ENCODE measurements at regions not wholly inside any gene's neighbourhood (a gene's known extent, or its start where the extent isn't known, plus 50 kb on each side); places are given as distances from the start of the nearest gene placed in this dataset.

GRCh38 chr17:73938706-73939105 is 264.8 kb upstream of the RPL38 start:
- H3K27me3 ChIP-seq (ENCODE audit: control insufficient read depth, insufficient read depth, low read length), result no peaks in the 10 kb centered on the region
- H3K36me3 ChIP-seq (ENCODE audit: control insufficient read depth, insufficient read depth, low read length), result no peaks in the 10 kb centered on the region
- DNase-seq, result no peak
- no peak overlapping the region for H3K4me3 ChIP-seq (ENCODE audit: low read length)
- no peaks in the 10 kb centered on the region for H3K4me1 ChIP-seq (ENCODE audit: control insufficient read depth, insufficient read depth, low read length)
- no peaks in the 10 kb centered on the region for H3K9me3 ChIP-seq (ENCODE audit: control insufficient read depth, low read depth, low read length)
- H3K27ac ChIP-seq (ENCODE audit: low read length), result no peak overlapping the region
- WGBS (ENCODE audit: insufficient coverage, low lambda C conversion rate), result no CpG with 5 or more reads among the region's 2 CpGs

DNA sequence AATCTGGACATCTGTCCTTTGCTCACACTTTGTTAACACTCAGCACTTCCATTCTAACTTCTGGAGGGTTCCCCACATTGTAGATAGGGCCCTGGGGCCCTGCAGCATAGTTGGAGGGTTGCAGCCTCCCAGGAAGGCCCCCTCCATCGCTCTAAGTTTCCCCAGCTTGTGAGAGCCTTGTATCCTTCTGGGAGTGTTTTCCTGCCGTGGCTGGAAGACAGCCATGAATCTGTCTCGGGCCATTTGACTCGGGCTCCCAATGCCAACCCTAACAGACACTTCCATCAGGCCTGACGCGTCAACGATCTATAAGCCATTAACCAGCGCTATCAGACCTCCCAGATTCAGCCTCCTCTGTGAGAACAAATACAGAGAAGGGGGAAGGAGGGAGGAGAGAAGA is 263.7 kb upstream of the RPL38 start:
- no peak overlapping the region for H3K4me3 ChIP-seq (ENCODE audit: low read length)
- no peaks in the 10 kb centered on the region for H3K9me3 ChIP-seq (ENCODE audit: control insufficient read depth, low read depth, low read length)
- WGBS (ENCODE audit: insufficient coverage, low lambda C conversion rate), result no CpG with 5 or more reads among the region's 8 CpGs
- DNase-seq, result no peak
- H3K36me3 ChIP-seq (ENCODE audit: control insufficient read depth, insufficient read depth, low read length), result no peaks in the 10 kb centered on the region
- no peaks in the 10 kb centered on the region for H3K27me3 ChIP-seq (ENCODE audit: control insufficient read depth, insufficient read depth, low read length)
- no peak overlapping the region for H3K27ac ChIP-seq (ENCODE audit: low read length)
- no peaks in the 10 kb centered on the region for H3K4me1 ChIP-seq (ENCODE audit: control insufficient read depth, insufficient read depth, low read length)

DNA sequence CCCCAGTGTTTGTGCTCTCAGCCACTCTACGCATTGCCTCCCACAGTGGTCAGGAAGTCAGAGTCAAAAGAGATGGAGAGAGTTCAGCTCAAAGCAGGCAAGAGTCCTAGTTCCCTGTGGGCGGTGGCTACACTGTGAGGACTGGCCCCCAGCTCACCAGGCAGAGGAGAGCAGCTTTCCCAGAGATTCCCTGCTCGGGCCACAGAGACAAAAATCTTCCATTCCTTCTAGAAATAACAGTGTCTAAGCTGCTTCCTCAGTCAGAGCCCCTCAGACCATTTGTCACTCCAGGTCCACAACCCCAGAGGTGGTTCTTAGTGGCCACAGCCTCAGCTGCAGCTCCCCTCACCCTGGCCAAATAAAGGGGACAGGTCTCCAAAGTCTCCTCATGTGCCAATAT is 263.0 kb upstream of the RPL38 start:
- H3K4me3 ChIP-seq (ENCODE audit: low read length), result no peak overlapping the region
- no peaks in the 10 kb centered on the region for H3K4me1 ChIP-seq (ENCODE audit: control insufficient read depth, insufficient read depth, low read length)
- no CpG with 5 or more reads among the region's 3 CpGs for WGBS (ENCODE audit: insufficient coverage, low lambda C conversion rate)
- no peaks in the 10 kb centered on the region for H3K27me3 ChIP-seq (ENCODE audit: control insufficient read depth, insufficient read depth, low read length)
- DNase-seq, result no peak
- no peaks in the 10 kb centered on the region for H3K36me3 ChIP-seq (ENCODE audit: control insufficient read depth, insufficient read depth, low read length)
- H3K9me3 ChIP-seq (ENCODE audit: control insufficient read depth, low read depth, low read length), result no peaks in the 10 kb centered on the region
- H3K27ac ChIP-seq (ENCODE audit: low read length), result no peak overlapping the region

DNA sequence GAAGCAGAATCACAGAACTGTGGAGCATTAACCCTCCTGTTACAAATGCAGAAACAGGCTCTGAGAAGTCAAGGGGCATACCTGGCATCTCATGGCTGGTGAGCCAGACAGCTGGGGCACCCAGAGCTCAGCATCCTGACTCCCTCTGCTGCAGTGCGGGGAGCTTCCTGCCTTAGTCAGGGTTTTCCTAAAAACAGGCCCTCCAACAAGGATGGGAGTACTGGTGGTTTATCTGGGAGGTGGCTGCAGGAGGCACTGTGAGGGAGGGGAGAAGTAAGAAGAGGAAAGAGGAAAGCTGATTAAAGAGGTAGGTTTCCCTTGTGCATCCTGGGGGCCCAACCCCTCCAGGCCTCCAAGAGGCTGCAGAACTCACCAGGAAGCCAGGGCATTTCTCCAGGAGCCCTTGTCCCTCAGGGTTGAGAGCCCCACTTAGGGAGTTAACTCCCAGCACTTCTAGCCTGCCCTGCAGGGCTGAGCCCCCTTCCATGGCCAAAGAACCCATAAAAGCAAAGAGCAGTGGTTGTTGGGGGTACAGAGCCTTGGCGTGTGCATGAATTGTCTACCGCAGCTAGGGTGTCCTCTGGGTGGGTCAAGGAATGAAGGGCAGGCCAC is 261.5 kb upstream of the RPL38 start:
- no peak overlapping the region for H3K27ac ChIP-seq (ENCODE audit: low read length)
- no peaks in the 10 kb centered on the region for H3K9me3 ChIP-seq (ENCODE audit: control insufficient read depth, low read depth, low read length)
- H3K36me3 ChIP-seq (ENCODE audit: control insufficient read depth, insufficient read depth, low read length), result no peaks in the 10 kb centered on the region
- no CpG with 5 or more reads among the region's 3 CpGs for WGBS (ENCODE audit: insufficient coverage, low lambda C conversion rate)
- no peak for DNase-seq
- H3K27me3 ChIP-seq (ENCODE audit: control insufficient read depth, insufficient read depth, low read length), result no peaks in the 10 kb centered on the region
- no peaks in the 10 kb centered on the region for H3K4me1 ChIP-seq (ENCODE audit: control insufficient read depth, insufficient read depth, low read length)
- no peak overlapping the region for H3K4me3 ChIP-seq (ENCODE audit: low read length)

DNA sequence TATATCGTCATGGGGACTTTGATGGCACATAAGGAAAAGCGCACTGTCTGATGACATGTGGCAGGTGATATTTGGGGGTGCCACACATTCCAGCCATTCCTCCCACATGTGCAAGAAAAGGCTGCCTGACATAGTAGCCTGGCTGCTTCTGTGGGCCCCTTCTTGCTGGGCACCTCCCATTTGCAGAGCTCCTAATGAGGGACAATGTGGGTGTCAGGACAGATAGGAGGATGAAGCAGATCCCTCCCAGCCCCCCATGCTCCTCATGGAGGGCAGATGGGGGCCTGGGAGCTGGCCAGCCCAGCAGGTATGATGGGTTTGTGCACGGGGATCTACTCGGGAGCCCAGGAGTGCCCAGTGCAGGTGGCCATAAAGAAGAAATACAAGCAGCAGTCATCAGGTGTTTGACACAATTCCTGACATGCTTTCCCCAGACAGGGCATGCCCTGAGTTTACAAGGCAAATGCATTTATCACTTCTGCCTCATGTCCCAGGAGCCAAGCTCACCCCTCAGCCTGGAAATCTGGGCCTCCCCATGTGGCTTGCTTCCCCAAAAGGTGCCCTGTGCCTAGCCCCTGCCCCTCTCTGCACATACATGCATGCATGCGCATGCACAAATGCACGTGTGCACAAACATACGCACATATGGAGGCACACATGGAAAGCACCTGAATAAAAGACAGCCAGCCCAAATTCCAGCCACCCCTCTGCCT is 260.6 kb upstream of the RPL38 start:
- no peaks in the 10 kb centered on the region for H3K36me3 ChIP-seq (ENCODE audit: control insufficient read depth, insufficient read depth, low read length)
- H3K9me3 ChIP-seq (ENCODE audit: control insufficient read depth, low read depth, low read length), result no peaks in the 10 kb centered on the region
- H3K4me1 ChIP-seq (ENCODE audit: control insufficient read depth, insufficient read depth, low read length), result no peaks in the 10 kb centered on the region
- no peak overlapping the region for H3K27ac ChIP-seq (ENCODE audit: low read length)
- no peaks in the 10 kb centered on the region for H3K27me3 ChIP-seq (ENCODE audit: control insufficient read depth, insufficient read depth, low read length)
- no CpG with 5 or more reads among the region's 7 CpGs for WGBS (ENCODE audit: insufficient coverage, low lambda C conversion rate)
- no peak overlapping the region for H3K4me3 ChIP-seq (ENCODE audit: low read length)
- DNase-seq, result no peak

DNA sequence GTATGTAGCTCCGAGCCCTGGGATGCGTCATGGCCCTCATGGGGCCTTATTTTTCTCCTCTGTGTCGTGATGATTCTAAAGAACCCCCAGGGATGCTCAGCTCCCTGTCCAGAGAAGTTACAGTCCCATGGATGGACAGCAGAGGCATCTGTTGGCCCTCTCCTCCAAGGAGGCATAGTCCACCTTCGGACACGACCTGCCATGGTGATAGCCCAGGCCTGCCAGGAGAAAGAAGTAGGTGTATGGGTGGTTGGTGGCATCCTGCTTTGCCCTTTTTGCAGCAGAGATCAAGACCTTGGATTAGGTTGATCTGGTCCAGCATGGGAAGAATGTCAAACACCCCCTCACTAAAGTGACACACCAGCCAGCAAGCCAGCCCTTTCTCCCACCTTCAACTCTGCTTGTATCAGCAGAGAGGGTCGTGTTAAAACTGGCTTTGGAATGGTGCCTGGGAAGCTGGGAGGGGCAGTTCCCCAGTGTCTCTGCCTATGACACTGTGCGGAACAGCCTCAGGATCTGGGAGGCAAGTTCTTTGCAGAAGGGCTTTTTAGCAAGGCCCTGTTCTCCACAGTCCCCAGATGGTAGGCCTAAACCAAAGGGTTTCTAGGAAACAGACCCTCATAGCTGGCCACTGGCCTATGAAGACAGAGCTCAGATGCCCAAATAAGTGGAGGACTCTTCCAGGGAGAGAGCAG is 259.9 kb upstream of the RPL38 start:
- WGBS (ENCODE audit: insufficient coverage, low lambda C conversion rate), result no CpG with 5 or more reads among the region's 7 CpGs
- Histone ChIP-seq H3K36me3 (ENCODE audit: control insufficient read depth, insufficient read depth, low read length) (no peaks in the 10 kb centered on the region), H3K4me1 (ENCODE audit: control insufficient read depth, insufficient read depth, low read length) (no peaks in the 10 kb centered on the region), H3K27me3 (ENCODE audit: control insufficient read depth, insufficient read depth, low read length) (no peaks in the 10 kb centered on the region), H3K27ac (ENCODE audit: low read length) (no peak overlapping the region), H3K9me3 (ENCODE audit: control insufficient read depth, low read depth, low read length) (no peaks in the 10 kb centered on the region), H3K4me3 (ENCODE audit: low read length) (no peak overlapping the region)
- no peak for DNase-seq

GRCh38 chr17:73944366-73944765 is 259.1 kb upstream of the RPL38 start:
- Histone ChIP-seq H3K4me1 (ENCODE audit: control insufficient read depth, insufficient read depth, low read length) (no peaks in the 10 kb centered on the region), H3K4me3 (ENCODE audit: low read length) (no peak overlapping the region), H3K9me3 (ENCODE audit: control insufficient read depth, low read depth, low read length) (no peaks in the 10 kb centered on the region), H3K36me3 (ENCODE audit: control insufficient read depth, insufficient read depth, low read length) (no peaks in the 10 kb centered on the region), H3K27me3 (ENCODE audit: control insufficient read depth, insufficient read depth, low read length) (no peaks in the 10 kb centered on the region), H3K27ac (ENCODE audit: low read length) (no peak overlapping the region)
- WGBS (ENCODE audit: insufficient coverage, low lambda C conversion rate), result 83% methylated on average over 2 of the region's 5 CpGs
- no peak for DNase-seq

DNA sequence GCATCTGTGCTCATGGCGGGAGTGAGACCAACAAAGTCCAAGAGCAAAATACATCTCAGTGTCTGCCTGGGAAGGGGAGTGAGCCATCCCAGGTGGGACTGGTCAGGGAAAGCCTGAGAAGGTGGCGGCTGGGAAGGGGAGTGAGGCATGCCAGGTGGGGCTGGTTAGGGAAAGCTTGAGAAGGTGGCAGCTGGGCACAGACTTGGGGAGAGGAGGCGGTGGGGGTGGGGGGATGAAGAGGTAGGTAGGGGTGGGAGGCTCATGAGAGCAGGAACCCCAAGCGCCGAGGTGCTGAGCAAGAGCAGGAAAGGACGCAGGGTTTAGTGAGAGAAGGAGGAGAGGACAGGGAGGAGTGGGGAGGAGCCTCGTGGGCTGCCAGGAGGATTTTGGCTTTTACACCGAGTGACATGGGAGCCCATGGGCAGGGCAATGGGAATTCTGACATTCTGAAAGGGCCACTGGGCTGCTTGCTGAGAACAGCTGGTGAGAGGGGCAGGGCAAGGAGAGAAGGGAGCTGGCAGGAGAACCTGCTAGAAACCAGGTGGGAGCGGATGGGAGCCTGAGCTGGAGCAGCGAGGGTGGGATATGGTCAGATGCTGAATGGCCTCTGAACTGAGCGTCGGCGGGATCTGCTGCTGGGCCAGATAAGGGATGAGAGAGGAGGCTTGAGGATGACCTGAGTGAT is 256.1 kb upstream of the RPL38 start:
- no CpG with 5 or more reads among the region's 13 CpGs for WGBS (ENCODE audit: insufficient coverage, low lambda C conversion rate)
- H3K36me3 ChIP-seq (ENCODE audit: control insufficient read depth, insufficient read depth, low read length), result no peaks in the 10 kb centered on the region
- no peaks in the 10 kb centered on the region for H3K4me1 ChIP-seq (ENCODE audit: control insufficient read depth, insufficient read depth, low read length)
- H3K27me3 ChIP-seq (ENCODE audit: control insufficient read depth, insufficient read depth, low read length), result peaks cover 14% of the 10 kb centered on the region
- no peak for DNase-seq
- no peak overlapping the region for H3K27ac ChIP-seq (ENCODE audit: low read length)
- H3K4me3 ChIP-seq (ENCODE audit: low read length), result no peak overlapping the region
- H3K9me3 ChIP-seq (ENCODE audit: control insufficient read depth, low read depth, low read length), result peaks cover 3% of the 10 kb centered on the region

GRCh38 chr17:73947966-73948355 is 255.5 kb upstream of the RPL38 start:
- Histone ChIP-seq H3K4me1 (ENCODE audit: control insufficient read depth, insufficient read depth, low read length) (no peaks in the 10 kb centered on the region), H3K4me3 (ENCODE audit: low read length) (no peak overlapping the region), H3K27ac (ENCODE audit: low read length) (no peak overlapping the region), H3K36me3 (ENCODE audit: control insufficient read depth, insufficient read depth, low read length) (no peaks in the 10 kb centered on the region), H3K27me3 (ENCODE audit: control insufficient read depth, insufficient read depth, low read length) (peaks cover 18% of the 10 kb centered on the region), H3K9me3 (ENCODE audit: control insufficient read depth, low read depth, low read length) (peaks cover 4% of the 10 kb centered on the region)
- no CpG with 5 or more reads among the region's 4 CpGs for WGBS (ENCODE audit: insufficient coverage, low lambda C conversion rate)
- DNase-seq, result no peak

DNA sequence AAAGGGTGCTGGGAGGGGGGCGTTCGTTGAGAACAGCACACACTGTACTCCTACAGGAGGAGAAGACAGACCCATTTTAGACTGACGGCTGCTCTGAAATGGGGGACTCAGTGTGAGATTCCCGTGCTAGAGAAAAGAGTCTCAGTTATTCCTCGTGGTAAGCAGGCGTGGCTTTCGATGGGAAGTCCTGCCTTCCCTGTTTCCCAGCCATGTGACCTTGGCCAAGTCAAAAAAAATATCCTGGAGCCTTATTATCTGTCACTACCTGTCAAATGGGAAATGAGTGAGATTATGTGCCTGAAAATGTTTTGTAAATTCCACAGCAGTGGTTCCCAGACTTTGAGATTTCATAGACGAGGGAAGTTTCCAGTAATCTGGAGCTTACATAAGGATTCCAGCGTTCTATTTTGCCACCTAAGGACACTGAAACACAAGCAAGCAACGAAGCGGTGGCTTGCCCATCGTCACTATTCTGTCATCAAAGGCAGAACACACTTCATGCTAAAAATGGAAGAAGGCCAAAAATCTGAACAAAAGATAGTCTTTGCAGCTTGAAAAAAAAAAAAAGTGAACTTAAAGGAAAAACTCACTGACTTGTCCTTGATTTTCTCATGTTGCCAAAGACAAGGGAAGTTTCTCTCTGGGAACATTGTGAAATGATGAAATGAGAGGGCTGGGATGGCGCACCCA is 253.4 kb upstream of the RPL38 start:
- no peak overlapping the region for H3K27ac ChIP-seq (ENCODE audit: low read length)
- 80% methylated on average over 1 of the region's 13 CpGs for WGBS (ENCODE audit: insufficient coverage, low lambda C conversion rate)
- no peaks in the 10 kb centered on the region for H3K4me1 ChIP-seq (ENCODE audit: control insufficient read depth, insufficient read depth, low read length)
- no peak overlapping the region for H3K4me3 ChIP-seq (ENCODE audit: low read length)
- no peaks in the 10 kb centered on the region for H3K36me3 ChIP-seq (ENCODE audit: control insufficient read depth, insufficient read depth, low read length)
- peaks cover 4% of the 10 kb centered on the region for H3K9me3 ChIP-seq (ENCODE audit: control insufficient read depth, low read depth, low read length)
- no peak for DNase-seq
- H3K27me3 ChIP-seq (ENCODE audit: control insufficient read depth, insufficient read depth, low read length), result peaks cover 37% of the 10 kb centered on the region
